ENCODE measurements at regions not wholly inside any gene's neighbourhood (a gene's known extent, or its start where the extent isn't known, plus 50 kb on each side); places are given as distances from the start of the nearest gene placed in this dataset.

DNA sequence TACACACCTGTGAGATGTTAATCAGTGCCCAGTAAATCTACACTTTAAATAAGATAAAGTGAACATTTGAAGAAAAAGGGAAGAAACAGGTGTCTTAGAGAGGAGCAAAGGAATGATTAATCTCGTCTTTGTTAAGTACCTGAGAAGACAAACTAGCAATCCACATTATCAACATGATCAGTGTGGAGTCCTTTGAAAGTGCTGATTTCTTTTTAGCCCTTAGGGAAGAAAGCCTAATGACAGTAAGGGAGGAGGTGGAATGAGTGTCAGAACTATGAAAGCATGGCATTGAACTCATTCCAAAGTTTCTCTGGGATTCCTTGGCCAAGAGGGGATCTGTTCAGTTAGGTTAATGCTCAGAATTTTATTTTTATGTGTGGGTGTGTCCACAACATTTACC is 1109.0 kb upstream of the ACO1 start:
- H3K4me3 ChIP-seq (ENCODE audit: low read length), result peak overlapping the region; percentile 10
- H3K27me3 ChIP-seq (ENCODE audit: control insufficient read depth, insufficient read depth, low read length, poor library complexity, severe bottlenecking), result no peaks in the 10 kb centered on the region
- no peaks in the 10 kb centered on the region for H3K36me3 ChIP-seq (ENCODE audit: control insufficient read depth, insufficient read depth, low read length)
- no peaks in the 10 kb centered on the region for H3K9me3 ChIP-seq (ENCODE audit: control insufficient read depth, low read length)
- Mint-ChIP-seq H3K4me3 (no peak overlapping the region), H3K36me3 (ENCODE audit: low read depth) (no peaks in the 10 kb centered on the region), H3K27ac (no peak overlapping the region), H3K9me3 (no peaks in the 10 kb centered on the region), H3K4me1 (peaks cover 32% of the 10 kb centered on the region), H3K27me3 (ENCODE audit: insufficient read depth) (peaks cover 22% of the 10 kb centered on the region)
- peaks cover 12% of the 10 kb centered on the region for H3K4me1 ChIP-seq (ENCODE audit: control insufficient read depth, insufficient read depth, low read length)
- TF ChIP-seq, protein P1, sequence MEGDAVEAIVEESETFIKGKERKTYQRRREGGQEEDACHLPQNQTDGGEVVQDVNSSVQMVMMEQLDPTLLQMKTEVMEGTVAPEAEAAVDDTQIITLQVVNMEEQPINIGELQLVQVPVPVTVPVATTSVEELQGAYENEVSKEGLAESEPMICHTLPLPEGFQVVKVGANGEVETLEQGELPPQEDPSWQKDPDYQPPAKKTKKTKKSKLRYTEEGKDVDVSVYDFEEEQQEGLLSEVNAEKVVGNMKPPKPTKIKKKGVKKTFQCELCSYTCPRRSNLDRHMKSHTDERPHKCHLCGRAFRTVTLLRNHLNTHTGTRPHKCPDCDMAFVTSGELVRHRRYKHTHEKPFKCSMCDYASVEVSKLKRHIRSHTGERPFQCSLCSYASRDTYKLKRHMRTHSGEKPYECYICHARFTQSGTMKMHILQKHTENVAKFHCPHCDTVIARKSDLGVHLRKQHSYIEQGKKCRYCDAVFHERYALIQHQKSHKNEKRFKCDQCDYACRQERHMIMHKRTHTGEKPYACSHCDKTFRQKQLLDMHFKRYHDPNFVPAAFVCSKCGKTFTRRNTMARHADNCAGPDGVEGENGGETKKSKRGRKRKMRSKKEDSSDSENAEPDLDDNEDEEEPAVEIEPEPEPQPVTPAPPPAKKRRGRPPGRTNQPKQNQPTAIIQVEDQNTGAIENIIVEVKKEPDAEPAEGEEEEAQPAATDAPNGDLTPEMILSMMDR (conservative IDR thresholded peaks at IDR 0.05), result no peak
- H3K27ac ChIP-seq (ENCODE audit: low read depth, low read length), result no peak overlapping the region
- no CpG with 5 or more reads among the region's 1 CpG for WGBS, 2 experiments (ENCODE audit: insufficient coverage in 1 of 2, insufficient read length in 1 of 2)
- no peak for DNase-seq
- H3K9ac ChIP-seq (ENCODE audit: extremely low read depth, low read length, poor library complexity, severe bottlenecking), result no peak overlapping the region

DNA sequence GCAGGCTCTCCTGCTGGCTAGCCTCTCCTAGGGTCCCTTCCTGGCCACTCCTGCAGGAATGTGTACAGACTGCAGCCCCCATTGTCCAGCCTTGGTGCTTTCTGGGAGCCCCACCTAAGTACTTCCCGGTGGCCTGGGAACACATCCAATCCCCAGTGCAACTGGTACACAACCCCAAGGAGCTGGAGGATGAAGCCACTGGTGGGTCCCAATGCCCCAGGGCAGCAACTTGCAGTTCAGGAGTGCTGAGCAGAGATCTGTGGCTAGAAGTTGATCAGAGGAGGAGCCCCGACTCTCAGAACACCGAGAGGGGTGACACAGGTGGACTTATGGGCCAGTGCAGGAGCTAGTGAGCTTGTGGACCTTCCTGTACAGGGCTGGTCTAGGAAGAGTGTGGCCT is 1093.7 kb upstream of the ACO1 start:
- no peak overlapping the region for H3K27ac ChIP-seq (ENCODE audit: low read depth, low read length)
- no peak overlapping the region for H3K27ac Mint-ChIP-seq
- 89 to 100% methylated on average over 1 to 3 of the region's 3 CpGs for WGBS, 2 experiments (ENCODE audit: insufficient coverage in 1 of 2, insufficient read length in 1 of 2)

DNA sequence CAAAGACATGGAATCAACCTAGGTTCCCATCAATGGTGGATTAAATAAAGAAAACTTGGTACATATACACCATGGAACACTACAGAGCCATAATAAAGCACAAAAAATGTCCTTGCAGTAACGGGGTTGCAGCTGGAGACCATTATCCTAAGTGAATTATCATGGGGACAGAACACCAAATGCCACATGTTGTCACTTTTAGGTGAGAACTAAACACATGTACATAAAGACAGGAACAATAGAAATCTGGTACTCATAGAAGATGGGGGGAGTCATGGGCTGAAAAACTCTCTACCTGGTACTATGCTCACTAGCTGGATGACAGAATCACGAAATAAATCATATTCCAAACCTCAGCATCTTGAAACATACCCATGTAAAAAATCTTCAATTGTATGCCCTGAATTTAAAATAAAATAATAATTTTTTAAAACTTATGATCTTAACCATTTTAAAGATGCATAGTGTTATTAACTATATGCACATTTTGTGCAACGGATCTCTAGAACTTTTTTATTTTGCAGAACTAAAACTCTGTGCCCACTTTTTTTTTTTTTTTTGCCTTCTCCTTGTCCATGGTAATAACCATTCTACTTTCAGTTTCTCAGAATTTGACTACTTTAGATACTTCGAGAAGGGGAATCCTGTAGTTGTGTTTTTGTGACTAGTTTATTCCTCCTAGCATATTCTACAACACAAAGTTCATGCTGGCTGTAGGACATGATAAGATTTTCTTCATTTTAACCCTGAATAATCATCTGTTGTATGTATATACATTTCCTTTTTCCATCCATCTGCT is 1081.6 kb upstream of the ACO1 start:
- no peak overlapping the region for H3K9ac ChIP-seq (ENCODE audit: extremely low read depth, low read length, poor library complexity, severe bottlenecking)
- no peaks in the 10 kb centered on the region for H3K4me1 Mint-ChIP-seq
- no peak for DNase-seq
- no peaks in the 10 kb centered on the region for H3K36me3 ChIP-seq (ENCODE audit: control insufficient read depth, insufficient read depth, low read length)
- H3K9me3 Mint-ChIP-seq, result no peaks in the 10 kb centered on the region
- no peak overlapping the region for H3K4me3 ChIP-seq (ENCODE audit: low read length)
- H3K27ac ChIP-seq (ENCODE audit: low read depth, low read length), result no peak overlapping the region
- H3K4me3 Mint-ChIP-seq, result no peak overlapping the region
- H3K27me3 Mint-ChIP-seq (ENCODE audit: insufficient read depth), result no peaks in the 10 kb centered on the region
- H3K27ac Mint-ChIP-seq, result no peak overlapping the region
- H3K27me3 ChIP-seq (ENCODE audit: control insufficient read depth, insufficient read depth, low read length, poor library complexity, severe bottlenecking), result no peaks in the 10 kb centered on the region
- no peaks in the 10 kb centered on the region for H3K4me1 ChIP-seq (ENCODE audit: control insufficient read depth, insufficient read depth, low read length)
- H3K9me3 ChIP-seq (ENCODE audit: control insufficient read depth, low read length), result no peaks in the 10 kb centered on the region
- TF ChIP-seq, protein P1 (conservative IDR thresholded peaks at IDR 0.05), result no peak
- WGBS, 2 experiments (ENCODE audit: insufficient coverage in 1 of 2, insufficient read length in 1 of 2), result 97 to 100% methylated on average over 1 to 3 of the region's 4 CpGs
- H3K36me3 Mint-ChIP-seq (ENCODE audit: low read depth), result no peaks in the 10 kb centered on the region

More for the DNA sequence above, 1093.7 kb upstream of the ACO1 start:
- H3K36me3 Mint-ChIP-seq (ENCODE audit: low read depth), result peaks cover 8% of the 10 kb centered on the region
- no peaks in the 10 kb centered on the region for H3K27me3 Mint-ChIP-seq (ENCODE audit: insufficient read depth)
- no peak for DNase-seq
- Histone ChIP-seq H3K4me1 (ENCODE audit: control insufficient read depth, insufficient read depth, low read length) (no peaks in the 10 kb centered on the region), H3K9ac (ENCODE audit: extremely low read depth, low read length, poor library complexity, severe bottlenecking) (no peak overlapping the region), H3K9me3 (ENCODE audit: control insufficient read depth, low read length) (peaks cover 5% of the 10 kb centered on the region), H3K27me3 (ENCODE audit: control insufficient read depth, insufficient read depth, low read length, poor library complexity, severe bottlenecking) (no peaks in the 10 kb centered on the region), H3K4me3 (ENCODE audit: low read length) (no peak overlapping the region), H3K36me3 (ENCODE audit: control insufficient read depth, insufficient read depth, low read length) (no peaks in the 10 kb centered on the region)
- H3K4me1 Mint-ChIP-seq, result no peaks in the 10 kb centered on the region
- peaks cover 20% of the 10 kb centered on the region for H3K9me3 Mint-ChIP-seq
- no peak overlapping the region for H3K4me3 Mint-ChIP-seq
- TF ChIP-seq, protein P1 (conservative IDR thresholded peaks at IDR 0.05), result no peak
